ENCODE measurements at regions not wholly inside any gene's neighbourhood (a gene's known extent, or its start where the extent isn't known, plus 50 kb on each side); places are given as distances from the start of the nearest gene placed in this dataset.

- H3K4me3 ChIP-seq, result no peak overlapping the region
- no peaks in the 10 kb centered on the region for H3K27me3 ChIP-seq
- DNase-seq, result no peak
- H3K36me3 ChIP-seq, result no peaks in the 10 kb centered on the region
- H3K9me3 ChIP-seq, result no peaks in the 10 kb centered on the region
These were observed 364.0 kb downstream of the LPIN1 start for GRCh38 chr2:12110481-12110880.

- Histone ChIP-seq H3K36me3 (no peaks in the 10 kb centered on the region), H3K27me3 (no peaks in the 10 kb centered on the region), H3K4me3 (no peak overlapping the region), H3K9me3 (no peaks in the 10 kb centered on the region)
- DNase-seq, result no peak
These were observed 367.0 kb downstream of the LPIN1 start for GRCh38 chr2:12113412-12113811.

GRCh38 chr2:12114816-12115215, 368.4 kb downstream of the LPIN1 start:
- DNase-seq, result no peak
- no peak overlapping the region for H3K4me3 ChIP-seq
- H3K9me3 ChIP-seq, result no peaks in the 10 kb centered on the region
- no peaks in the 10 kb centered on the region for H3K27me3 ChIP-seq
- no peaks in the 10 kb centered on the region for H3K36me3 ChIP-seq

GRCh38 chr2:12116228-12116750, 369.9 kb downstream of the LPIN1 start:
- Histone ChIP-seq H3K27me3 (no peaks in the 10 kb centered on the region), H3K4me3 (no peak overlapping the region), H3K9me3 (no peaks in the 10 kb centered on the region), H3K36me3 (no peaks in the 10 kb centered on the region)
- no peak for DNase-seq

GRCh38 chr2:12119841-12120240, 373.4 kb downstream of the LPIN1 start:
- Histone ChIP-seq H3K36me3 (no peaks in the 10 kb centered on the region), H3K4me3 (no peak overlapping the region), H3K27me3 (no peaks in the 10 kb centered on the region), H3K9me3 (no peaks in the 10 kb centered on the region; the same call in 1 of the 2 replicates)
- DNase-seq, result peak; percentile 74

GRCh38 chr2:12120281-12121150, 374.1 kb downstream of the LPIN1 start:
- DNase-seq, result peak; percentile 93
- no peaks in the 10 kb centered on the region for H3K27me3 ChIP-seq
- H3K9me3 ChIP-seq, result no peaks in the 10 kb centered on the region; the same call in 1 of the 2 replicates
- no peak overlapping the region for H3K4me3 ChIP-seq
- no peaks in the 10 kb centered on the region for H3K36me3 ChIP-seq

GRCh38 chr2:12124790-12125189, 378.4 kb downstream of the LPIN1 start:
- no peak for DNase-seq
- no peak overlapping the region for H3K4me3 ChIP-seq
- no peaks in the 10 kb centered on the region for H3K36me3 ChIP-seq
- H3K9me3 ChIP-seq, result peaks cover 10% of the 10 kb centered on the region
- H3K27me3 ChIP-seq, result no peaks in the 10 kb centered on the region

- Histone ChIP-seq H3K36me3 (no peaks in the 10 kb centered on the region), H3K27me3 (no peaks in the 10 kb centered on the region), H3K4me3 (no peak overlapping the region), H3K9me3 (peaks cover 10% of the 10 kb centered on the region)
- no peak for DNase-seq
These were observed 379.9 kb downstream of the LPIN1 start for GRCh38 chr2:12126318-12126717.

- Histone ChIP-seq H3K9me3 (peaks cover 10% of the 10 kb centered on the region), H3K27me3 (no peaks in the 10 kb centered on the region), H3K4me3 (no peak overlapping the region), H3K36me3 (no peaks in the 10 kb centered on the region)
- DNase-seq, result no peak
These were observed 381.2 kb downstream of the LPIN1 start for GRCh38 chr2:12127638-12128037.

- Histone ChIP-seq H3K4me3 (no peak overlapping the region), H3K9me3 (peaks cover 7% of the 10 kb centered on the region), H3K27me3 (no peaks in the 10 kb centered on the region), H3K36me3 (no peaks in the 10 kb centered on the region)
- DNase-seq, result no peak
These were observed 385.5 kb downstream of the LPIN1 start for GRCh38 chr2:12131975-12132374.

- H3K27me3 ChIP-seq, result peaks cover 3% of the 10 kb centered on the region; the same call in 1 of the 2 replicates
- no peak for DNase-seq
- H3K4me3 ChIP-seq, result no peak overlapping the region
- H3K36me3 ChIP-seq, result no peaks in the 10 kb centered on the region
- H3K9me3 ChIP-seq, result no peaks in the 10 kb centered on the region; the same call in none of the 2 replicates
These were observed 395.3 kb downstream of the LPIN1 start for GRCh38 chr2:12141618-12142258.

- no peak overlapping the region for H3K4me3 ChIP-seq
- H3K36me3 ChIP-seq, result no peaks in the 10 kb centered on the region
- H3K27me3 ChIP-seq, result no peaks in the 10 kb centered on the region
- no peak for DNase-seq
- 0 out of 2 replicates have a peak, but pooled peaks cover 2% of the 10 kb centered on the region for H3K9me3 ChIP-seq
These were observed 405.3 kb downstream of the LPIN1 start for GRCh38 chr2:12151716-12152115.

- no peak for DNase-seq
- no peaks in the 10 kb centered on the region for H3K9me3 ChIP-seq
- no peak overlapping the region for H3K4me3 ChIP-seq
- no peaks in the 10 kb centered on the region for H3K27me3 ChIP-seq
- no peaks in the 10 kb centered on the region for H3K36me3 ChIP-seq
These were observed 406.5 kb downstream of the LPIN1 start for GRCh38 chr2:12152888-12153287.

- Histone ChIP-seq H3K4me3 (no peak overlapping the region), H3K27me3 (no peaks in the 10 kb centered on the region), H3K36me3 (no peaks in the 10 kb centered on the region), H3K9me3 (peaks cover 4% of the 10 kb centered on the region; the same call in 1 of the 2 replicates)
- peak; percentile 99 for DNase-seq
These were observed 409.0 kb downstream of the LPIN1 start for GRCh38 chr2:12155303-12156051.

- H3K4me3 ChIP-seq, result no peak overlapping the region
- DNase-seq, result no peak
- H3K9me3 ChIP-seq, result peaks cover 4% of the 10 kb centered on the region; the same call in 1 of the 2 replicates
- H3K36me3 ChIP-seq, result no peaks in the 10 kb centered on the region
- no peaks in the 10 kb centered on the region for H3K27me3 ChIP-seq
These were observed 409.9 kb downstream of the LPIN1 start for GRCh38 chr2:12156349-12156748.

GRCh38 chr2:12161085-12161484, 414.7 kb downstream of the LPIN1 start:
- H3K27me3 ChIP-seq, result no peaks in the 10 kb centered on the region

More at GRCh38 chr2:12161085-12161484, 414.7 kb downstream of the LPIN1 start:
- no peak for DNase-seq
- Histone ChIP-seq H3K9me3 (peaks cover 4% of the 10 kb centered on the region; the same call in 1 of the 2 replicates), H3K36me3 (no peaks in the 10 kb centered on the region), H3K4me3 (no peak overlapping the region)

Data from MG63 (cell line).